Stimulated activated memory B cell treated with anti-CD40 and anti-IgM and Interleukin-4, amounts not matched to agents 10 μg/mL and 1 μg/mL and 100 μg/mL, for 72 hours (primary cell): ENCODE measurements at regions not wholly inside any gene's neighbourhood (a gene's known extent, or its start where the extent isn't known, plus 50 kb on each side); places are given as distances from the start of the nearest gene placed in this dataset.

Experiments
- ATAC-seq: fragments of 150-1000 bp; cut with Tn5 transposase; 2 replicates; pipeline ENCODE4 v1.10.0; 2021
- H3K27ac Mint-ChIP-seq: one replicate; pipeline ENCODE4 v1.8.0; 2022; ENCODE audit warnings: mild to moderate bottlenecking, mixed read lengths
- H3K27me3 Mint-ChIP-seq: one replicate; pipeline ENCODE4 v1.8.0; 2022; ENCODE audit warnings: mixed read lengths
- H3K36me3 Mint-ChIP-seq: one replicate; pipeline ENCODE4 v1.8.0; 2022; ENCODE audit warnings: mixed read lengths
- H3K4me1 Mint-ChIP-seq: one replicate; pipeline ENCODE4 v1.8.0; 2022; ENCODE audit warnings: mixed read lengths
- H3K4me3 Mint-ChIP-seq: one replicate; pipeline ENCODE4 v1.8.0; 2022; ENCODE audit warnings: mild to moderate bottlenecking, moderate library complexity, mixed read lengths
- H3K9me3 Mint-ChIP-seq: one replicate; pipeline ENCODE4 v1.8.0; 2022; ENCODE audit warnings: mixed read lengths

GRCh38 chr3:132926098-132926497 lies 112.1 kb upstream of the TMEM108 start:
- no peak overlapping the region for H3K27ac Mint-ChIP-seq

GRCh38 chr3:132925256-132925930 lies 112.8 kb upstream of the TMEM108 start:
- Mint-ChIP-seq H3K36me3 (no peaks in the 10 kb centered on the region), H3K4me3 (no peak overlapping the region), H3K9me3 (no peaks in the 10 kb centered on the region), H3K27ac (no peak overlapping the region), H3K4me1 (no peaks in the 10 kb centered on the region), H3K27me3 (no peaks in the 10 kb centered on the region)
- no peak for ATAC-seq

More at GRCh38 chr3:132926098-132926497, 112.1 kb upstream of the TMEM108 start:
- H3K36me3 Mint-ChIP-seq = no peaks in the 10 kb centered on the region
- H3K4me3 Mint-ChIP-seq = no peak overlapping the region
- ATAC-seq = no peak
- H3K27me3 Mint-ChIP-seq = no peaks in the 10 kb centered on the region
- no peaks in the 10 kb centered on the region for H3K4me1 Mint-ChIP-seq
- no peaks in the 10 kb centered on the region for H3K9me3 Mint-ChIP-seq

- H3K27me3 Mint-ChIP-seq = no peaks in the 10 kb centered on the region
- no peak overlapping the region for H3K27ac Mint-ChIP-seq
- H3K36me3 Mint-ChIP-seq = no peaks in the 10 kb centered on the region
- peaks cover 7% of the 10 kb centered on the region for H3K9me3 Mint-ChIP-seq
- no peak for ATAC-seq
- H3K4me3 Mint-ChIP-seq = no peak overlapping the region
- H3K4me1 Mint-ChIP-seq = no peaks in the 10 kb centered on the region
Observed at GRCh38 chr3:132916096-132916495, 122.1 kb upstream of the TMEM108 start.

GRCh38 chr3:132912416-132912753 lies 125.8 kb upstream of the TMEM108 start:
- no peak overlapping the region for H3K4me3 Mint-ChIP-seq
- no peaks in the 10 kb centered on the region for H3K27me3 Mint-ChIP-seq
- ATAC-seq = no peak
- no peaks in the 10 kb centered on the region for H3K36me3 Mint-ChIP-seq
- H3K4me1 Mint-ChIP-seq = no peaks in the 10 kb centered on the region
- H3K9me3 Mint-ChIP-seq = peaks cover 7% of the 10 kb centered on the region
- no peak overlapping the region for H3K27ac Mint-ChIP-seq

- Mint-ChIP-seq H3K36me3 (no peaks in the 10 kb centered on the region), H3K9me3 (peaks cover 7% of the 10 kb centered on the region), H3K27ac (no peak overlapping the region), H3K4me3 (no peak overlapping the region), H3K4me1 (no peaks in the 10 kb centered on the region), H3K27me3 (no peaks in the 10 kb centered on the region)
- no peak for ATAC-seq
Observed at GRCh38 chr3:132911741-132912415, 126.3 kb upstream of the TMEM108 start.

GRCh38 chr3:132907293-132907692 lies 130.9 kb upstream of the TMEM108 start:
- H3K27ac Mint-ChIP-seq = no peak overlapping the region
- no peak for ATAC-seq
- no peaks in the 10 kb centered on the region for H3K9me3 Mint-ChIP-seq

GRCh38 chr3:132900481-132900880 lies 137.7 kb upstream of the TMEM108 start:
- H3K27ac Mint-ChIP-seq = no peak overlapping the region
- no peak for ATAC-seq
- no peaks in the 10 kb centered on the region for H3K9me3 Mint-ChIP-seq
- H3K4me1 Mint-ChIP-seq = no peaks in the 10 kb centered on the region
- H3K27me3 Mint-ChIP-seq = no peaks in the 10 kb centered on the region
- H3K4me3 Mint-ChIP-seq = no peak overlapping the region
- no peaks in the 10 kb centered on the region for H3K36me3 Mint-ChIP-seq

More at GRCh38 chr3:132907293-132907692, 130.9 kb upstream of the TMEM108 start:
- Mint-ChIP-seq H3K4me3 (no peak overlapping the region), H3K36me3 (no peaks in the 10 kb centered on the region), H3K27me3 (no peaks in the 10 kb centered on the region), H3K4me1 (no peaks in the 10 kb centered on the region)

- Mint-ChIP-seq H3K27ac (no peak overlapping the region), H3K36me3 (no peaks in the 10 kb centered on the region), H3K4me3 (no peak overlapping the region), H3K9me3 (peaks cover 4% of the 10 kb centered on the region), H3K27me3 (no peaks in the 10 kb centered on the region), H3K4me1 (no peaks in the 10 kb centered on the region)
- ATAC-seq = no peak
Observed at GRCh38 chr3:132898141-132898540, 140.1 kb upstream of the TMEM108 start.

- Mint-ChIP-seq H3K27ac (no peak overlapping the region), H3K9me3 (peaks cover 5% of the 10 kb centered on the region), H3K36me3 (no peaks in the 10 kb centered on the region), H3K4me3 (no peak overlapping the region), H3K4me1 (no peaks in the 10 kb centered on the region), H3K27me3 (no peaks in the 10 kb centered on the region)
- ATAC-seq = no peak
Observed at GRCh38 chr3:132892956-132893355, 145.2 kb upstream of the TMEM108 start.

- no peak for ATAC-seq
- no peaks in the 10 kb centered on the region for H3K4me1 Mint-ChIP-seq
Observed at GRCh38 chr3:132881756-132882409, 156.3 kb upstream of the TMEM108 start.

GRCh38 chr3:132880986-132881385 lies 157.2 kb upstream of the TMEM108 start:
- Mint-ChIP-seq H3K36me3 (no peaks in the 10 kb centered on the region), H3K27me3 (peaks cover 27% of the 10 kb centered on the region), H3K4me1 (no peaks in the 10 kb centered on the region), H3K27ac (no peak overlapping the region), H3K4me3 (no peak overlapping the region), H3K9me3 (peaks cover 8% of the 10 kb centered on the region)
- no peak for ATAC-seq

More at GRCh38 chr3:132881756-132882409, 156.3 kb upstream of the TMEM108 start:
- no peaks in the 10 kb centered on the region for H3K36me3 Mint-ChIP-seq
- H3K9me3 Mint-ChIP-seq = peaks cover 8% of the 10 kb centered on the region
- H3K27me3 Mint-ChIP-seq = peaks cover 27% of the 10 kb centered on the region
- H3K4me3 Mint-ChIP-seq = no peak overlapping the region
- H3K27ac Mint-ChIP-seq = no peak overlapping the region

GRCh38 chr3:132879656-132880055 lies 157.4 kb upstream of the NPHP3 start:
- no peak overlapping the region for H3K27ac Mint-ChIP-seq
- no peak for ATAC-seq
- H3K27me3 Mint-ChIP-seq = peaks cover 18% of the 10 kb centered on the region
- H3K4me1 Mint-ChIP-seq = no peaks in the 10 kb centered on the region
- peaks cover 8% of the 10 kb centered on the region for H3K9me3 Mint-ChIP-seq
- no peaks in the 10 kb centered on the region for H3K36me3 Mint-ChIP-seq
- H3K4me3 Mint-ChIP-seq = no peak overlapping the region

GRCh38 chr3:132874701-132875100 lies 152.5 kb upstream of the NPHP3 start:
- Mint-ChIP-seq H3K27ac (no peak overlapping the region), H3K9me3 (no peaks in the 10 kb centered on the region), H3K36me3 (no peaks in the 10 kb centered on the region), H3K4me3 (no peak overlapping the region), H3K4me1 (no peaks in the 10 kb centered on the region), H3K27me3 (peaks cover 5% of the 10 kb centered on the region)
- no peak for ATAC-seq

GRCh38 chr3:132872711-132873110 lies 150.5 kb upstream of the NPHP3 start:
- no peaks in the 10 kb centered on the region for H3K4me1 Mint-ChIP-seq
- H3K27me3 Mint-ChIP-seq = peaks cover 8% of the 10 kb centered on the region
- no peak for ATAC-seq
- no peaks in the 10 kb centered on the region for H3K36me3 Mint-ChIP-seq
- no peaks in the 10 kb centered on the region for H3K9me3 Mint-ChIP-seq
- no peak overlapping the region for H3K4me3 Mint-ChIP-seq
- no peak overlapping the region for H3K27ac Mint-ChIP-seq

- no peaks in the 10 kb centered on the region for H3K36me3 Mint-ChIP-seq
- no peak overlapping the region for H3K4me3 Mint-ChIP-seq
- H3K9me3 Mint-ChIP-seq = no peaks in the 10 kb centered on the region
- peaks cover 8% of the 10 kb centered on the region for H3K27me3 Mint-ChIP-seq
- no peak overlapping the region for H3K27ac Mint-ChIP-seq
- no peaks in the 10 kb centered on the region for H3K4me1 Mint-ChIP-seq
- no peak for ATAC-seq
Observed at GRCh38 chr3:132871956-132872355, 149.7 kb upstream of the NPHP3 start.

- no peaks in the 10 kb centered on the region for H3K36me3 Mint-ChIP-seq
- ATAC-seq = no peak
- no peaks in the 10 kb centered on the region for H3K4me1 Mint-ChIP-seq
- H3K9me3 Mint-ChIP-seq = no peaks in the 10 kb centered on the region
- peaks cover 8% of the 10 kb centered on the region for H3K27me3 Mint-ChIP-seq
- H3K4me3 Mint-ChIP-seq = no peak overlapping the region
- H3K27ac Mint-ChIP-seq = no peak overlapping the region
Observed at GRCh38 chr3:132870541-132870940, 148.3 kb upstream of the NPHP3 start.
